PC-9 (cell line): ENCODE measurements at regions not wholly inside any gene's neighbourhood (a gene's known extent, or its start where the extent isn't known, plus 50 kb on each side); places are given as distances from the start of the nearest gene placed in this dataset.

Experiments used
- CTCF ChIP-seq: fragments of 200-600 bp; sonication (generic); conservative IDR thresholded peaks from 2 replicates; pipeline ENCODE4 v1.6.1; 2017; ENCODE audit warnings: mixed run types, antibody characterized with exemption, mild to moderate bottlenecking, moderate library complexity
- EZH2 ChIP-seq: fragments of 200-600 bp; sonication (generic); IDR thresholded peaks from 2 replicates; pipeline ENCODE4 v1.8.0; 2017; ENCODE audit warnings: antibody characterized with exemption, low read depth

GRCh38 chr6:130288065-130288464 is 65.3 kb upstream of the SAMD3 start:
- TF ChIP-seq CTCF = no peak
- TF ChIP-seq EZH2 = no peak
